SK-N-SH (cell line): ENCODE measurements at regions not wholly inside any gene's neighbourhood (a gene's known extent, or its start where the extent isn't known, plus 50 kb on each side); places are given as distances from the start of the nearest gene placed in this dataset.

Experiments
- CTCF ChIA-PET: fragments of 300-600, 350-600 bp; formaldehyde crosslinking; extraction: SDS; loops from one replicate; lab custom pipeline; 2021; lab: Yijun Ruan, JAX
- POLR2A ChIA-PET: fragments of 350-600 bp; sonication (Branson Sonifier 250); formaldehyde crosslinking; extraction: SDS; loops from one replicate; lab custom pipeline; 2020; ENCODE audit warnings: antibody characterized with exemption, inconsistent platforms; lab: Yijun Ruan, JAX
- DNase-seq: peaks from one replicate; pipeline ENCODE4 v3.0.0; 2012
- H2AFZ ChIP-seq: fragments of 200-600 bp; sonication (generic); 2 replicates; pipeline ENCODE4 v1.8.1; 2016; ENCODE audit warnings: antibody characterized with exemption, mild to moderate bottlenecking, low read depth
- H3F3A ChIP-seq: fragments of 200-600 bp; sonication (generic); replicated peaks from 2 replicates; pipeline ENCODE3; 2016; ENCODE audit warnings: antibody characterized with exemption, mild to moderate bottlenecking; ENCODE audit not compliant: insufficient read depth
- H3K27ac ChIP-seq, 2 experiments: fragments of 200-500 bp in 1 of 2; fragments of 200-600 bp in 1 of 2; sonication (Bioruptor generic) in 1 of 2; sonication (generic), shearing (Covaris generic) in 1 of 2; 2 replicates each; pipeline versions ENCODE4 v1.5.1 to v1.6.1; 2014 to 2016; ENCODE audit warnings: low read depth in 2 of 2, inconsistent platforms in 1 of 2, low read length in 1 of 2, mild to moderate bottlenecking in 1 of 2, mixed read lengths in 1 of 2
- H3K27me3 ChIP-seq: fragments of 200-600 bp; sonication (generic), shearing (Covaris generic); 2 replicates; pipeline ENCODE4 v1.6.1; 2016; ENCODE audit warnings: mixed run types; ENCODE audit not compliant: insufficient read depth
- H3K36me3 ChIP-seq, 2 experiments: fragments of 200-500 bp in 1 of 2; fragments of 200-600 bp in 1 of 2; sonication (Bioruptor generic) in 1 of 2; sonication (generic) in 1 of 2; replicated peaks in 1 of 2; 2 replicates each; pipeline versions ENCODE3 to v1.5.1; 2014 to 2016; ENCODE audit warnings: low read length in 1 of 2, mild to moderate bottlenecking in 1 of 2; ENCODE audit not compliant: insufficient read depth in 2 of 2, control insufficient read depth in 1 of 2
- H3K4me1 ChIP-seq, 2 experiments: fragments of 200-500 bp in 1 of 2; fragments of 200-600 bp in 1 of 2; sonication (Bioruptor generic) in 1 of 2; sonication (generic), shearing (Covaris generic) in 1 of 2; 2 replicates each; pipeline versions ENCODE4 v1.5.1 to v1.6.1; 2014 to 2016; ENCODE audit warnings: low read depth in 1 of 2, low read length in 1 of 2, mixed run types in 1 of 2; ENCODE audit not compliant: insufficient read depth in 2 of 2, control insufficient read depth in 1 of 2
- H3K4me2 ChIP-seq: fragments of 200-600 bp; sonication (generic), shearing (Covaris generic); 2 replicates; pipeline ENCODE4 v1.6.1; 2017; ENCODE audit warnings: mixed run types
- H3K4me3 ChIP-seq, 2 experiments: fragments of 200-500 bp in 1 of 2; fragments of 200-600 bp in 1 of 2; sonication (Bioruptor generic) in 1 of 2; sonication (generic), shearing (Covaris generic) in 1 of 2; 2 replicates each; pipeline versions ENCODE4 v1.5.1 to v1.8.1; 2014 to 2016; ENCODE audit warnings: low read depth in 2 of 2, inconsistent platforms in 1 of 2, low read length in 1 of 2, mild to moderate bottlenecking in 1 of 2, mixed read lengths in 1 of 2, moderate library complexity in 1 of 2
- H3K79me2 ChIP-seq: fragments of 200-600 bp; sonication (generic); 2 replicates; pipeline ENCODE4 v1.8.1; 2017; ENCODE audit warnings: mild to moderate bottlenecking; ENCODE audit not compliant: insufficient read depth
- H3K9ac ChIP-seq: fragments of 200-600 bp; sonication (generic); 2 replicates; pipeline ENCODE4 v1.6.1; 2017; ENCODE audit warnings: mixed run types
- H3K9me2 ChIP-seq: fragments of 200-600 bp; sonication (generic); 2 replicates; pipeline ENCODE4 v1.6.1; 2017; ENCODE audit warnings: mixed run types
- H3K9me3 ChIP-seq: fragments of 200-600 bp; sonication (generic); 2 replicates; pipeline ENCODE4 v1.6.1; 2017; ENCODE audit warnings: mixed run types, mild to moderate bottlenecking, moderate library complexity
- H4K20me1 ChIP-seq: fragments of 200-600 bp; sonication (generic); 2 replicates; pipeline ENCODE4 v1.6.1; 2017; ENCODE audit warnings: mild to moderate bottlenecking, mixed run types; ENCODE audit not compliant: insufficient read depth
- CHD2 ChIP-seq: fragments of 150-350 bp; IDR thresholded peaks from 2 replicates; pipeline ENCODE4 v1.6.1; 2018; ENCODE audit warnings: low read length; ENCODE audit not compliant: partially characterized antibody
- FOXJ3 ChIP-seq: sonication (generic); formaldehyde crosslinking; IDR thresholded peaks from 2 replicates; pipeline ENCODE4 v1.5.1; 2020; ENCODE audit warnings: mild to moderate bottlenecking, missing genetic modification reagents
- GABPA ChIP-seq: IDR thresholded peaks from 2 replicates; pipeline ENCODE4 v1.4.0; 2012; ENCODE audit warnings: low read depth, mild to moderate bottlenecking
- GATA2 ChIP-seq: sonication (generic); formaldehyde crosslinking; IDR thresholded peaks from 2 replicates; pipeline ENCODE4 v1.5.0; 2020; ENCODE audit warnings: mild to moderate bottlenecking, missing genetic modification reagents
- IRF3 ChIP-seq: fragments of 150-350 bp; IDR thresholded peaks from 2 replicates; pipeline ENCODE4 v1.6.1; 2016; ENCODE audit warnings: mild to moderate bottlenecking, low read depth, low read length
- MEF2A ChIP-seq: IDR thresholded peaks from 2 replicates; pipeline ENCODE4 v1.4.0; 2012; ENCODE audit warnings: low read depth, borderline replicate concordance
- PBX3 ChIP-seq: IDR thresholded peaks from 2 replicates; pipeline ENCODE4; 2012
- RAD21 ChIP-seq: IDR thresholded peaks from 2 replicates; pipeline ENCODE4 v1.6.1; 2012; ENCODE audit warnings: mild to moderate bottlenecking, low read length
- REST ChIP-seq: IDR thresholded peaks from 2 replicates; pipeline ENCODE4 v1.6.1; 2012; ENCODE audit warnings: mild to moderate bottlenecking, low read depth, low read length, moderate library complexity
- RXRA ChIP-seq: IDR thresholded peaks from 2 replicates; pipeline ENCODE4 v1.4.0; 2012; ENCODE audit warnings: low read depth, mild to moderate bottlenecking, borderline replicate concordance
- SIN3A ChIP-seq: IDR thresholded peaks from 2 replicates; pipeline ENCODE4 v1.6.1; 2012; ENCODE audit warnings: low read depth, mild to moderate bottlenecking, low read length, moderate library complexity, borderline replicate concordance
- TAF1 ChIP-seq: IDR thresholded peaks from 2 replicates; pipeline ENCODE4 v1.6.1; 2012; ENCODE audit warnings: low read depth, mild to moderate bottlenecking, low read length, moderate library complexity, borderline replicate concordance
- TCF12 ChIP-seq: IDR thresholded peaks from 2 replicates; pipeline ENCODE4 v1.4.0; 2012
- TEAD4 ChIP-seq: IDR thresholded peaks from 2 replicates; pipeline ENCODE4 v1.4.0; 2012; ENCODE audit warnings: mild to moderate bottlenecking, borderline replicate concordance; ENCODE audit not compliant: insufficient read depth
- USF1 ChIP-seq: IDR thresholded peaks from 2 replicates; pipeline ENCODE4 v1.4.0; 2012; ENCODE audit warnings: low read depth, borderline replicate concordance
- YY1 ChIP-seq: IDR thresholded peaks from 2 replicates; pipeline ENCODE4 v1.4.0; 2012; ENCODE audit warnings: low read depth, mild to moderate bottlenecking
- WGBS: methylation state at CpG from one replicate; pipeline ENCODE4 v1.1.6; 2017; ENCODE audit warnings: low lambda C conversion rate; 5-methylcytosine and 5-hydroxymethylcytosine counted together

- WGBS = 10% methylated on average over 2 of the region's 2 CpGs
- no peak overlapping the region for H3K27ac ChIP-seq
These were observed 107.6 kb upstream of the PRSS58 start for GRCh38 chr7:142365410-142365842.

More at GRCh38 chr7:142365410-142365842, 107.6 kb upstream of the PRSS58 start:
- H3K9ac ChIP-seq = no peak overlapping the region
- no peaks in the 10 kb centered on the region for H3K9me3 ChIP-seq
- no peaks in the 10 kb centered on the region for H3K4me1 ChIP-seq
- H3K36me3 ChIP-seq = no peaks in the 10 kb centered on the region
- H3K79me2 ChIP-seq = no peaks in the 10 kb centered on the region
- H3K4me2 ChIP-seq = no peak overlapping the region
- no peaks in the 10 kb centered on the region for H3K9me2 ChIP-seq
- DNase-seq = no peak
- no peaks in the 10 kb centered on the region; the same call in 1 of the 2 replicates for H3K27me3 ChIP-seq
- no peak overlapping the region for H2AFZ ChIP-seq
- no peaks in the 10 kb centered on the region for H4K20me1 ChIP-seq
- H3K4me3 ChIP-seq = no peak overlapping the region
- ChIA-PET CTCF (interaction anchor here (0.6 to 1.1 kb wide), 4 partner anchors 8 to 573 kb away, joined by 3 to 4 read pairs (median 3); no protein-coding TSS in a partner anchor), POLR2A (no interaction called here)
- no peaks in the 10 kb centered on the region for H3F3A ChIP-seq
- TF ChIP-seq RXRA = no peak
- no peak for TF ChIP-seq YY1
- TF ChIP-seq RAD21 = no peak
- no peak for TF ChIP-seq FOXJ3
- no peak for TF ChIP-seq GATA2 (CRISPR knock-in tag)
- no peak for TF ChIP-seq TEAD4
- TF ChIP-seq REST = no peak
- TF ChIP-seq TCF12 = no peak
- TF ChIP-seq USF1 = no peak
- TF ChIP-seq PBX3 = no peak
- TF ChIP-seq MEF2A = no peak
- TF ChIP-seq IRF3 = no peak
- no peak for TF ChIP-seq SIN3A
- TF ChIP-seq TAF1 = no peak
- TF ChIP-seq GABPA = no peak
- no peak for TF ChIP-seq CHD2
